ENCODE measurements at regions not wholly inside any gene's neighbourhood (a gene's known extent, or its start where the extent isn't known, plus 50 kb on each side); places are given as distances from the start of the nearest gene placed in this dataset.
"Not testable (repeated sequence)": the region's sequence is repeated elsewhere in the genome, so short reads cannot be mapped to it uniquely, and the experiment has no call there.

DNA sequence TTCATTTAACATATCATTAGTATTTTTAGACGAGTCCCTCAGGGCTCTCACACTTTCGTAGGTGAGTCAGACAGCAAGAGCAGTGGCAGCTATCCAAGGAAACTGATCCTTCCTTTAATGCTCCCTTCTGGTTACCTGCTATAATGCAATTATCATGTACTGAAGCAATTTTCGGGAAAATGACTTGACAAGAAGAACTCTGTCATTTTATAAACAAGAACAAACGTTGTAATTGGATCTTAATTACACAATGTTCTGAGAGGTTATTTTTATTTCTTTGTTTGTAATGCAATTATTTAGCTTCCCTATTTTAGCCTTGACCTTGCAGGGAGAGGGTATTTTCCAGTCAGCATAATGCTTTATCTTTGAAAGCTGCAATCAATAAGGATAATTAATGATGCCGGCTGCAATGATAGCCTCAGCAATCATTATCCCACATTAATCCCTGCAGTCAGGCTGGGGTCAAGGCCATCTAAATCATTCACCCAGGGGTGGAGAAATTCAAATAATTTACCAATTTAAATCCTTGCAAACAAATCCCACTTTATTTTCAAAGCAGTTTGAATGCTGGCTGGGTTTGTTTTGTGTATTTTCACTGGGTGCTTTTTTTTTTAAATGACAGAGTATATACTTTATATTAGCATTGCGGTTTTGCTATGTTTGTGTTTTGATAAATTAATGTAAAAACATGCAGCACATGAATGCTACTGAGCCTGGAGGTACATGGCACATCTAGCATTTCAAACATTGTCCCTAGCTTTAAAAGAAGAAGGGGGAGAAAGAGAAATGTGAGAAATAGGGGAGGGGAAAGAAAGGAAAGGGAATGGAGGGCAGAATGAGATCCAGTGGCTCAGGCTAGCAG lies 249.9 kb downstream of the SHOX2 start:
- DNase-seq: peak; percentile 95

DNA sequence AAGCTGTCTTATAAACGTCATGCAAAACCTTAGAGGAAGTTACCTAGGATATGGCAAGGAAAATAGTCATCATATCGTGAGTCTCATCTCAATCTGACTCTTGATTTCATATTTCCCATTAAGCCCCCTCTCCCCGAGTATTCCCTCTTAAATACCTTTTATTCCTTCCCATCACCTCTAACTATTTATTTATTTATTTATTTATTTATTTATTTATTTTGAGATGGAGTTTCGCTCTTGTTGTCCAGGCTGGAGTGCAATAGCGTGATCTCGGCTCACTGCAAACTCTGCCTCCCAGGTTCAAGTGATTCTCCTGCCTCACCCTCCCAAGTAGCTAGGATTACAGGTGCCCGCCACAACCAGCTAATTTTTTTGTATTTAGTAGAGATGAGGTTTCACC lies 260.4 kb downstream of the SHOX2 start:
- not testable (repeated sequence) for DNase-seq

DNA sequence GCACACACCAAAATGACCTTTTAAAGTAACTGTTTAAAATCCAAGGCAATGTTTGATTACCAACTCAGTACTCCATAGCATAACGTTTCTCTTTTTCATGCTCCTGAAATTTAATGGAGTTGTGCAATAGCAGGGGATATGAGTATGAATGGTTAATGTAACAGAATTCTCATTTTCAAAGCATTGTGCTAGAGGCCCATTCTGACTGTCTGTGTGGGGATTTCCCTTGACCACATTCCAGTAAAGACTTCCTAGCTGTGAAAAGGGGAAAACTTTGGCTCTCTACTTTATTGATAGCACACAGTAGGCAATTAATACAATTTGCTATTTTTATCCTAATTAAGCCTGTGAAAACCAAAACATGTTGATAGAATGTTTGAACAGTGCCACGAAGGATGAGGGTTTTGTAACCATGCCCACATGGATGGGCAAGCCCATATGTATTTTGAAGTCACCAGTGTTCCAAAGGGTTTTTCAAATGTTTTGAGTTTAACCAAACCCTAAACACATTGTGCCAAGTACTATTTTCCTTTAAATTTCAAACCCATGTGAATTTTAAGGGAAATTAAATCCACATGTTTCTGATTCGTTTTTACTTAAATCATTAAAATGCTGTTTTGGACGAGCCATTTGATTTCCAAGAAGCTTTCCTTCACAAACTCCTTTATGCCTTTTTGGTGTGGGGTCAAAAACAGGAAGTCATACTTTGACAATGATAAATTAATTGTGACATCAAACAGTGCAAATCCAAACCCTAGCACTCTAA lies 261.2 kb downstream of the SHOX2 start:
- no peak for DNase-seq

DNA sequence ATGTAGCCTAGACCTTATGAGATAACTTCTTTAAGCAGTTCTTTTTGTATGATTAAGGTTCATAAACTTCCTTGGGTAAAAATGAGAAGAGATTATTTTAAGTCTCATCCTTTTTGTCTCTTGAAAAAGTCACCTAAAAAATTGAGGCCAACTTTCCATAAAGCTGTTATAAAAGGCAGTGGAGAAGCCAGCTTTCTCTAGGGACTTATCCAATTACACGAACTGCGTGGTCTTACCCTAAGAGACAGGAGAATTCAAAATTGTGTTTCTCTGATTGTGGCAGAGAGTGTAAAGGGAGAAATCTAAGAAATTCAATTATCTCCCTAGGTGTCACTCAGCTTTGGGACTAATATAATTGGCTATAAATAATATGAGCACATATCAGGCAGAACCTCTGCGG lies 262.0 kb downstream of the SHOX2 start:
- DNase-seq: peak; percentile 42

DNA sequence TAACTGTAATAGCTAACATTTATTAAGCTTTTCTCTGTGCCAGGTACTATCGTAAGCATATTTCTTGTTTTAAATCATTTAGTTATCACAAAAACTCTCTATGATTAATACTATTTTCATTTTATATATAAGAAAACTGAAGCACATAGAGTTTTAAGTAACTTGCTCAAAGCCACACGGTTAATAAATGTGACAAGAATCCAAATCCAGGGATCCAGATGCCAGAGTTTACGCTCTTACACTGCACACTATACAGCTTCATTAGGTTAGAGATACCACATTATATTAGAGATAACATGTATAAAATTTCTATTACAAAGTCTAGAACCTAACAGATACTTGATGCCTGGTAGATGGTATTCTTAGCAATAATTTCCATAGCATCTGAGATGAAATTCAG lies 265.2 kb downstream of the SHOX2 start:
- no peak for DNase-seq

DNA sequence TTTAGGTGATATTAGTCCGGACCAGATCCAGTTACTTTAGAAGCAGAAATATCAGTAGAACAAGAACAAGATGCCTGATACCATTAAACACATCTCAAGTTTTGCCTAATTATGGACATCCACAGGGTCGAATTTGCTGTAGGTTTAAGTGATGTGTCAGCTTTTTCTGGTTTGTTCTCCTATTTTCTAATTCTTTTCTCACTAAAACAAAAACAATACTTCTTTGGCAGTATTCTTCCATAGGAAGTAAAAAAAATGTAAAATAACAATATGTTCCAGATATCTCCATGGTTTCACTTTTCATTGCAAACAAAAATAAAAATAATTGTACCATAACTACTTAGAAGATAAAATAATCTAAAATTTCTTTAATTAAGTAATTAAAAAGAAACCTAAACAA lies 265.7 kb downstream of the SHOX2 start:
- no peak for DNase-seq

DNA sequence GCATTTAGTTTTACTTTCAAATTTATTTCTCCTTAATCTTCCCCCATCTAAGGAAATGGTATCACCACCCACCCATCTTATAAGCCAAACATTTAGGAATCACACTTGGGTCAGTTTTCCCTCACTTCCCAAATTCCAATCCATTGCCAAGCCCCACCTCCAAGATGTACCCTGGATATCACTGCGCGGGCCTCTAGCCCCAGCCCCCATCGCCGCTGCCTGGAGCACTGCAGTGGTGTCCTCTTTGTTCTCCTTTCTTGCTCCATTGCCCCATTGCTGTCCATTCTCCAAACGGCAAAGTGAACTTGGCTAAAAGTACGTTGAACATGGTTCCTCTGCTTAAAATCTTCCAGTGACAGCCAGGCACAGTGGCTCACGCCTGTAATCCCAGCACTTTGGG lies 267.8 kb downstream of the SHOX2 start:
- no peak for DNase-seq

DNA sequence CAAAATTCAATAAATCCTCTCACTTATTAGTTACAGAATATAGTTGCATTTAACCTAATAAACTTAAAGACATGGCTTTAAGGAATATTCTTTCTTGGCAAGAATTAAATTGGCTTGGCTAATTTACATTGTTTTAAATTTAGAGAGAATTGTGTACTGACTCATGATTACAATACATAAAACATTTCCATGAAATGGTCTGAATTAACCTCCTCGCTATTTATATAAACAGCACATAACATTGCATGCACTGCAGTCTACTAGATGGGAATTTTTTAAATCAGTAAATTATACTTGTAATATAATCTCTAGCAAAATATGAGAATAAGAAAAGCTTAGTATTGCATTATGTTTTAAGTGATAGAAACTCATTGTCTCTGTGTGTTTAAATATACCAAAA lies 268.9 kb downstream of the SHOX2 start:
- DNase-seq: no peak

DNA sequence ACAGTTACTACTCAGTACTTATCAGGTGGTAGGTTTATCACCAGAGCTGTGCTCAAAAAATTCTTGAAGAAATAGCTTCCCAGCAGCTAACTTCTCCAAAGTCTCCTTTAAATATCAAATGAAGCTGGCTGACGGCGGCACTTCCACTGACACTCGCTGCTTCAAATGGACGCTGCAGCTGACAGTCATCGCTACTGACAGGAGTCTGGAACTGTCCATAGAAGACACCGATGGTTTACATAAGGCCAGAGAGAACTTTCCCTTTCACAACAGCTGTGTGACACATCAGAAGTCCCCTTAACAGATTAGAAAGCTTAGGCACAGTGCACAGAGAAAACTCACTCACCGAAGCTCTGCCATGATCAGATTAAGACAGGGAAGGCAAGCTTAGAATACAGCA lies 270.2 kb downstream of the SHOX2 start:
- DNase-seq: peak; percentile 88

DNA sequence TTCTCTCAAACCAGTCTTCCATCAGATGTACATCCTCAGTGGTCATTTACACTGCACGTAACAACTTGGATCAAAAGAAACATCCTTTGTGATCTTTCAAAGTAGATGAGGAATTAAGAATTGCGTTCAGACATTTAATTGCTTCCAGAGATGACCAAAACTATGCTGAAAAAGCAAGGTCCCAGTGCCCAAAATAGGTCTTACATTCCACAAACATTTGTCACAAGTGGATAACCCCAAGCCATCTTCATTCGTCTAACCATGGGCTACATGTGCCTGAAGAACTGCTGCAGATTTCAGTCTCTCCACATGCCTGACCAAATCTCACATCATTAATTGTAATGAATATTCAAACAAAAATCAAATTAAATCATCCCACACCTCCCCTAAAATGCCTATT lies 273.6 kb downstream of the SHOX2 start:
- DNase-seq: no peak

DNA sequence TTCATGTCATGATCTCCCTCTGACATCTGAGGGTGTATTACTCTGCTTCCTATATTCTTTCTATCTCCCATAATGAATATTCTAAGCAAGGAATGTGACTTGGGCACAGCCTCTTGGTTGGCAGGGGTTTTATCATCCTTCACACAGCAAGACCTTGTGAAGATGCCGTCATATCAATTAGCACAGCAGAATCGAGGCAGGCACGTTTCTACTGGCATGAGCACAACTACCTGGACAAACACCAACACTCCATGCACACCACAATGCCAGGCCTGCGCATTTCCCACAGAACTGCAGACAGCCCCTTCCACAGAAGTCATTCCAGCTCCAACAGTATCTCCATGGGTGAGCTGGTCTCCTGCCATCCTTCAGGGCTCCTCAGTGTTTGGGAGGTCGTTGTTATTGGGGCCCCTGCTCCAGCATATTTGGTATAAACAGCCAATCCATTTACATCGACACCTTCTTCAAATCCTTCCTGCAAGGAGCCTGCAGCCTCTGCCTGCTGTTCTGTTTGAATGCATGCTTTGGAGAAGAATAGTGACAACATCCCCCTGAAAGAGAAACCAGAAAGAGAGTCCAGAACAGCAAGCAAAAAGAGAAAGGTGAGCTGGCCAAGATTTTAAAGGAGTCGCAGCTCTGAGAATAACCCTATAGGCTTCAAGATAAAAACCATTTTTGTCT lies 275.5 kb downstream of the SHOX2 start:
- DNase-seq: no peak

DNA sequence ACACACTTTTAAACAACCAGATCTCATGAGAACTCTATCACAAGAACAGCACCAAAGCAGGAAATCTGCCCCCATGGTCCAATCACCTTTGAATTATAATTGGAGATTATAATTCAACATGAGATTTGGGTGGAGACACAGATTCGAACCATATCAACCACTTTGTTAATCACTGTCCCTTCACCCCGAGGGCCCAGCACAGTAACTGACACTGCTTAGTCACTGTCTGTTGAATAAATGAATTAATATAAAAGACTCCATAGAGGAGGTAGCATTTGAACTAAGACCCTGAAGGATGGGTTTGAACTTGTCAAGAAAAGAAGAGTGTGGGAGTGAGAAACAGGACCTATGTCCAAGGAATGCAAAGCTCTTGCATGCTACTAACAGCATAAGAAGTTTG lies 276.4 kb downstream of the SHOX2 start:
- no peak for DNase-seq

DNA sequence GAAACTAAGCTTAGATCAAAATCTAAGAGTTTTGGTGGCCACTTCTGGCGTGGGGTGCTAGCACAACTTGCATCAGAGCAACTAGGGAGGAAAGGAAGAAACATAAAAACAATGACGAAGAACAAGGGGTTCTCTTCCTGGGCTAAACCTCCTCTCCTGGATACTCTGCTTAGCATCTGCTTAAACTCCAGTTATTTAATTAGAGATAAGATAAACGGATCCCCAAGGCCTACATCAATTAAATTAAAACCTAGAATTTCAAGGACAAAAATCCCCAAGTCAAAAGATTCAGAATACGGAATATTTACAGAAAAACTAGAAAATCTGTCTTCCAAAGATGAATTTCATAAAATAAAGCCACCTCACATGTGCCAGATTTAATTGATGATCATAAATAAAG lies 281.9 kb downstream of the SHOX2 start:
- peak; percentile 19 for DNase-seq

DNA sequence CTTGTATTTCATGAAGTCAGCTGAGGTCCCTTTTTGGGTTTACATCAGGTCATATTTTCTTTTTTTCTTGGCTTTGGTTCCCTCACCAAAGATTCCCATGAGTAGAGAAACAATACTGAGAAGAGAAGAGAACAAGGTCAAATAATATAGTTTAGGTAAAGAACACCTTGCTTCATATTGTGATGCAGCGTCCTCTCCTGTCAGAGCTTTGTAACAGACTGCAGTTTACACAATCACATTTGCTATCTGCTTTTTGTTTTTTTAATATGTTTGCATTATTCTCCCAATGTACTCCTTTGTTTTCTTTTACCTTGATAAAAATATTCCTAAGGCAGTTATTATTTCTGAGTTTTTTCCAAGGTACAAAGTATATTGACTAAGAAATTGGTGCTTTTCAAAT lies 283.2 kb downstream of the SHOX2 start:
- no peak for DNase-seq

DNA sequence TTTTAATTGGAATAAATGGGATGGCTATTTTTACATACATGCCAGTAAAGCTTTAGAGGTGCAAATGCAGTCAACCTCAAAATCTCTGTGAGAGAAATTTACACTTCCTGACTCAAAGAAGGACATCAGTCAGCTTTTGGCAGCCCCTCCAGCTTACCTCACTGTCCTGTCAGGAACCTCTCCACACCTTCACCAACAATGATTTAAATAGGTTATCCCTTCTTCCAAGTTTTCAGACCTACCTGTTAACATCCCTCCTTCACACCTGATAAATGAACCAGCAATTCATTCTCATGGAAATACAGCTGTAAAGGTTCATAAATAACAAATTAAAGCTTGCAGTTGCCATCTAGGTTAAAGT lies 286.1 kb downstream of the SHOX2 start:
- no peak for DNase-seq

DNA sequence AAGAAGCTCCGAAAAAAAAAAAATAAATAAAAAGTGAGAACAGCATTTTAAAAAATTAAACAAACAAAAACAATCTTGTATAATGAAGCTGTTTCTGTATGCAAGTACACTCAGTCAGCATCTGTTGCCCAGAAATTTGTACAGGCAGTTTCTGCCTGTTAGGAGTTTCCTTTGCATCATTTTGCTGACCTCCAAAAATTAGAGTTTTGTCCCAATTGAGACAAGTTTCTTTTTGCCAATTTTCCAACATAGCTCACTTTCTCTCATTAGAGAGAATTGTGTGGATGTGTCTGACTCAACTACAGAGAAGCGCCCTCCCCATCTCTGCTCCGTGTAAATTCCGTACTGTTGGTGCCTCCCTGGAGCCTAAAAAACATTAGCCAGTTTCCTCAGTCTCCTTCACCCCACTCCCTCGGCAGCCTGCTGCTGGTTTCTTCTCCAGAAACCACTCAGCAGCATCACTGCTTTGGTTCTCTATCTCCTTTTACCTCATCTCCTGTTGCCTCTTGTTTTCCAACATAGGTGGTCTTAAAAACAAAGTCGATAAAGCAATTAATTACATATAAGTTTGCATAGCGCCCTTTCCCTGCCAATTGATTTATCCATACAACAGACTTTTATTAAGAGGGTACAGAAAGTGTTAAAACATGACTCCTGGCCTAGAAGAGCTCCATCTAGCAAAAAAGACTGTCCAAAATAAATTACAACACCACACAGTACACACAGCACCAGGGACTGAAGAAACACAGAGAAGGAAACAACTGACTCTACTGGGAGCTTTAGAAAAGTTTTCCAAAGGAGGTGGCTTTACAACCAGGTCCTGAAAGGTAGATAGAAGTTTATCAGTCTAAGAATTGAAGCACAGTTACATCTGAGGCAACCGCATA lies 286.7 kb downstream of the SHOX2 start:
- DNase-seq: no peak

DNA sequence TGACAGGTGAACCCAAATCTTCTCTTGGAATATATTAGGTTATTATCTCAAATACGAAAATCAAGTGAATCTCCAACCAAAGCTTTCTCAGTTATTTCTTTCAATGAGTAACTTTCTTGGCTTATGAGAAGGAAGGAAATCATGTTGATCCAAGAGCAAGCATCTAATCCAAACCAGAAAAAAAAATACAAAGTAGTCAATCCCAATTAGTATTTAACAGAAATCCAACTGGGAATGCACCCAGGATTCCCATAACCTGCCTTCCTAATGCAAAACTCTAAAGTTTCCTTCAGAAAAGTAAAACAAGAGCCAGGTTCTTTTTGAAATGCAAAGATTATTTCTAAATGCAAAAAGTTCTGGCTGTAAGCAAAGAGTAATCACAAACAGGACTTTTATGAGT lies 289.3 kb downstream of the SHOX2 start:
- DNase-seq: no peak

DNA sequence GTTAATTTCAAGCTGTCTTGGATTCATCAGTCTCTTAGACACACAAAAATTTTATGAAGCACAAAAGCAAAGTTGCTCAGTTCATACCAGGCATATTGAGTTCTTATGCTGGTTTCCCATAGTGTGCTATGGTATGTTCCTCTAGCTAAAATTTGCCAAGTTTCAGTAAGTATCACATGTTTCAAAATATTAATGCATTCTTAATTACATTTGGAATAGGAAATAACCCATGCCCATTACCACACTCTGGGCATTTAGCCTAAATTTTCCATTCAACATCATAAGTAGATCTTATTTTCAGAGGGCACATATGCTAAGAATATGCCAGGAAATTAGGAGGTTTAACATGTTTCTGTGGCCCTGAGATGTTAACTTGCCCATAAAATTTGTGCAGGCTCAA lies 289.9 kb downstream of the SHOX2 start:
- DNase-seq: no peak

DNA sequence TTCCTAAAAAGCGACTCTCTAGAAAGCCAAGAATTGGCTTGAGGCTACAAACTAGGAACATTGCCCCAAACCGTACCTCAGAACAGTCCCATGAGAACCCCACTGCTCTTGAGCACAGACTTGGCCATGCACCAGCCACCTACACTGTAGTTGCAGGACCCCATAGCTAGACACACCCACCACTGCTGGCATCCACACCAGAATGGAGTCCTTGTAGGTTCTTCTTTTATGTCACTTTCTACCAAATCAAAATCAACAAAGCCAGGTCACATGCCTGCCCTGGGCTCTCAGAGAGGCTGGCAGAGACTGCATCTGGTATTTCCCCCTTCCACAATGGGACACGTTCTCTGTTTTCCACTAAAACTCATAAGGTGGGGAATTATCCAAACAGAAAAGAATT lies 290.5 kb downstream of the SHOX2 start:
- DNase-seq: no peak

DNA sequence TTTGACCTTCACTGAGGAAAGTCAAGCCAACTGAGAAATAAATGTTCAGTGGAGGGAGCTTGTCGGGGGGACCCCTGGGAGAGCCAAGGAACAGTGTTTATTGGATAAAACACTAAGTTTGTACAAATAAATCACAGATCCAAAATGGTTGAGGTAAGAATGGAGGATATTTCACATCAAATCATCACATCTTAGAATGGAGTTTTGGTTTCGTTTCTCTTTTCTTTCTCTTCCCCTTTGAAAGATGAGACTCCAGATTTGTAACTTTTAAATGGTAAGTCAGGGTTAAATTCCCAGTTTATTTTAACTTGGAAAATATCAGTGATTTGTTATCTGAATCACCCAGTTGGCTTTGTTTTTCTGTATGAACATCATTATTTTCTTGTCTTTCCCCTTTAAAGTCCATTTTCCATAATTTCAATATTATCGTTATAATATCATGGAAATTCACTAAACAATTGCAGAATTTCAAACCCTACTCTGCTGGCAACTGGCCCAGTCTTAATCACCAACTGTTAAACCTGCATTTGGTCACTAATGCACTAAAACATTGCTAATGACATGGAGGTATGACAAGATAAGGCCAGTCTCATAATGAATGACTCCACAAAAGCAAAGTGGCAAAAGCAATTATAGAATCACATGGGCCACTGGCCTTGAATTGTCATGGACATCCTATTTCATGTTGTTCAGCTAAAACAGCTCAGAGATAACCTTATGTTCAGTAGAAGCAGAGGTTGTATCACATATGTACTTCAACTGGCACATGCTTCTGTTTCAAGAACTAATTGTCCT lies 295.1 kb downstream of the SHOX2 start:
- peak; percentile 56 for DNase-seq

DNA sequence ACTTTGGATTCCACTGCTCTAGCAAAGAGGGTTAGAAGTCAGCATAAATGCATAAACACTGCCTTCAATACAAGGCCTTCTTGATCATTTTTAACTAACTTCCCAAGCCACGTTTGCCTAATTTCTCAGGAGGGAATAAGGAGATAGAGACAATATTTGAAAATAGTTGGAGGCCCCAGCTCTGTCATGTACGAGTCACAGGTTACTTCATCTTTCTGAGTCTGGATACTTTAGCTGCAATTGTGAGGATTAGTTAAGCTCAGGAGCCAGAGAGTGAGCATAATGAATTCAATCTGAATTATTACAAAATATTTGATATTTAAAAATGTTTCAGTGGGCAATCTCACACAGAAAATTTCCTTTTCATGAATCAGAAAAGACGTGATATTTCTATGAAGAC lies 298.9 kb downstream of the SHOX2 start:
- no peak for DNase-seq

DNA sequence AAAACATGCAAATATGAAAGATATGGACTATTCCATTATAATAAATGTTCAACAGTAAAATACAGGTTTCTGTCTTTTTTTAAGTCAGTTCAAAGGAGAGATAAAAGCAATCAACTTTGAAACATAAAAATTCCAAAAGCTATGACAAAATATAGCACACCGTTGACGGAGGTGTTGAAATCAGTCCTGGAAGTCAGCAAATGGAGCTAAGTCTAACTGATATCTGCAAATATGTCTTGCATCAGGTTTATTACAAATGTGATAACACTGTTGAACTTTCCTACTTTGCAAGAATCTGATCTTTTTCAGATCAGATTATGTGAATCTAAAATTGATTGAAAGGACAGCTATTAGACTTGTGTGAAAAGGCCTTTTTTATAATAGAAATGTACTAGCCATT lies 300.7 kb downstream of the SHOX2 start:
- DNase-seq: no peak
